NCI-H1092 (cell line): ENCODE measurements at regions not wholly inside any gene's neighbourhood (a gene's known extent, or its start where the extent isn't known, plus 50 kb on each side); places are given as distances from the start of the nearest gene placed in this dataset.

Experiments used
- DNase-seq: peaks from one replicate; lab custom pipeline; 2025; lab: John Stamatoyannopoulos, UW

DNA sequence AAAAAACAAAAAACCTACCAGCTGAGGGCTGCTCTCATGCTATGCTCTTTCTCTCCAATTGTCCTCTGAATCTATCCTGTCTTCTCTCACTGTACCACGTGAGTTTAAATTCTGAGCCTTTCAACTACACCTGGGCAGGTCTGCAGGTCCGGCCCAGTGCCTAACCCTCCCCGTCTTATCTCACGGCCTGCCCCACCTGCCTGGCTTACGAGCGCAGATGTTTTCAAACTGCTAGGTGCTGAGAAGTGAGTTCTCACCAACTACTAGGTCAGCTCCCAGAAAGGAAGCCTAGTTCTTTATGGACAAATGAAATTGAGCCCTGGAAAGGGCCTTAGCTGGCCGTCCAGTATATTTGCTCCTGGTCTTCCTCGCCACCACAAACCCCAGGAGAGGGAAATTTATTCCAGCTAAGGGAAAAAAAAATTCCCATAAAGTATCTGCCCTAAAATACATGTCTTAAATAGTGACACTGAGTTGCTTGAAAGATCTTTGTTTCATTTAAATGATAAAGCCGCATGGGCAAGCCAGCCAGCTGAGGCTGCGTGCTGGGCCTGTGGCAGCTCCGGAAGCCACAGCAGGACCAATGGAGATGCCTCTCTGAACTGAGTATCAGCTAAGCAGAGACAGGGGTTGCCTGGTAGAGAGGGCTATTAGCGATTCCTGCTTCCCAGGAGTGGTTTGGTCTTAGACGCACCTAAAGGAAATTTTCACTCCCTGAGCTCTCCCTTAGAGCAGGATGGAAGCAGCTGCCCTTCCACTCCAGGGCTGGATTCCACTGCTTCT is 92.5 kb upstream of the NCK2 start:
- no peak for DNase-seq

- DNase-seq, result no peak
Observed at GRCh38 chr2:105649534-105649933, 95.2 kb upstream of the NCK2 start.

- no peak for DNase-seq
Observed at GRCh38 chr2:105647731-105648130, 97.0 kb upstream of the NCK2 start.

GRCh38 chr2:105646774-105647076 is 98.0 kb upstream of the NCK2 start:
- no peak for DNase-seq

GRCh38 chr2:105645938-105646773 is 98.6 kb upstream of the NCK2 start:
- DNase-seq, result no peak

DNA sequence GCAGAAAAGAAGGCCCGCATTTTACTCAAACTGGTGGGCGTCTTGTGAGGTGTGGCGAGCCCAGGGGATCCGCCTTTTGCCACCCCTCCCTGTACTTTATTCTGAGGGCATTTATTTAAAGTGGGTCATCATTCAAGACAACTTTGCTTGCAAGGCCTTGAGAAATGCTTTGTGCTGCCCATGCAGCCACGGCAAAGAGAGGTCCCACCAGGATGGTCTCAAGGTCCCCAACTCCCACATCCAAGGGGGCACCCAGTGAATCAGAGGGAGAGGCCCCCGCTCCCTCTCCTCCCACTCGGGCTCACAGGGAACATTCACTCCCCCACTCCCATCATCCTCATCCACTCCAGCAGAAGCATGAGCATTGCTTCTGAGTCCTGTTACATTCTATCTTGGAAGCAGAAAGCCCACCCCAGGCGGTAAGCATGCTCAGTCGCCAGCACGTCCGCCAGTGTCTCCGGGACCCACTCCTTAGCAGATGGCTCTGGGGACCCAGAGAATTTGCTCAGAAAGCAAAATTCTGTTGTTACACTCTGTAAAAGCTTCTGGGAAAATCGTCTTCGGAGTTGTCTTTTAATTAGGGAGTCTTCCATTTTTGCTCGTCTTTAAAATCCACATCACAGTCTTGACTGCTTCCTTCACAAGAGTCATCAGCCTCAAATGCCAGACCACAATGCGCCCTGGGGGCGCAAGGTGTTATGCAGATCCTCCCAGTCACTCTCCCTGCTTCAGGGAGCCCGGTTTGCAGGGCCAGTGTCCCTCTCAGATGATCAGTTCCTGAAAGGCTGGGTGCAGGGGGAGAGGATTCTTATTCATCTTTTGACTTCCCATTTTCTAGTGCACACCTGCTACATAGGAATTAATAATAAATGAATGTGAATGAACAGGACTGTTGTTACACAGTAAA is 99.4 kb upstream of the NCK2 start:
- no peak for DNase-seq

DNA sequence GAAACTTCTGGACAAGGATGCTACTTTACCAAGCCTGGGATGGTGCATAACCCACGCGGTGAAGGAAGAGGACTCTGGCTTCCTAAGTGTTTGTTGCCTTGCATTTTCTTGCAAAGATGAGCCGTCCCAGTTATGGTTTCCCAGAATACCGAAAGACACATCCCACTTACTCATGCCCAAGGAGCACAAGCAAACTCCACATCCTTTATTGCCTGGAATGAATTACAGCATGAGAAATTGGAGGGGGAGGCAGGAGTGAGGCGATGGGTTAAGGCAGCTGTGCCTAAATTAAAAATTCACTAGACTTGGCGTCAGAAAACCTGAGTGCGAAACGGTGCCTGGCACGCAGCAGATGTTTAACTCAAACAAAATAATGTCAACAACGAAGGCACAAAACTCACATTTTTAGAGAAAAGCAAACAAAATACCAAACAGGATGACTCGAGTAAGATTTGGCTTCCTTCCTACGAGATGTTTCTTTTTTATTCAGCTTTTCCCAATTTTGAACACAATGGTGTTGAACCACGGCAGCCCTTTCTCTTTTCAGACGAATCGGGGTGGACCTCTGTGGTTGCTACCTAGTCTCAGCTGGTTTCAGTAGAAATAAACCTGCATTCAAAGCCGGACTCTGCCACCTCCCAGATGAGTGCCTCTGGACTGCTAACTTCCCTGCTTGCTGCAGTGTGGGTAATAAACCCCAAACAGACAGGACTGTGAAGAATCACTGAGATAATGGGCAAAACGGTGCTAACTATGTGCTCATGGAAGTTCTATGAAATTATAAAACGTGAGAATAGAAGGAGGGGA is 100.3 kb upstream of the NCK2 start:
- DNase-seq, result no peak

GRCh38 chr2:105643405-105644173 is 101.1 kb upstream of the NCK2 start:
- no peak for DNase-seq

- no peak for DNase-seq
Observed at GRCh38 chr2:105641389-105641811, 103.3 kb upstream of the NCK2 start.

DNA sequence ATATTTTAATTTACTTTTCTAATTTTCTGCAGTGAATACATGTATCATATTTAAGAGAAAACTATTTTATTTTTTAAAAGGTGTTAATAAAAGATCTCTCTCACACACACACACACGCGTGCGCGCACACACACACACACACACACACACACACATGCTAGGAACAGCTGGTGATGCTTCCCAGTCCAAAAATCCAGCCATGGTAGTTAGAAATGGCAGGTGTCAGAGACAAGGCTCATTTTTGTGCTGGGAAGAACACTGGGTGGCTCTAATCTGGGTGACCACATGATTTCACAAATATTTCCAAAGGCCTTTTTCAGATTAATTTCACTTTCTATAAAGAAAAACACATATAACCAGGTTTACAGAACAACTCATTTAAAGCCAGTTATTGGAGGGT is 104.5 kb upstream of the NCK2 start:
- no peak for DNase-seq

GRCh38 chr2:105636109-105636740 is 108.5 kb upstream of the NCK2 start:
- no peak for DNase-seq

DNA sequence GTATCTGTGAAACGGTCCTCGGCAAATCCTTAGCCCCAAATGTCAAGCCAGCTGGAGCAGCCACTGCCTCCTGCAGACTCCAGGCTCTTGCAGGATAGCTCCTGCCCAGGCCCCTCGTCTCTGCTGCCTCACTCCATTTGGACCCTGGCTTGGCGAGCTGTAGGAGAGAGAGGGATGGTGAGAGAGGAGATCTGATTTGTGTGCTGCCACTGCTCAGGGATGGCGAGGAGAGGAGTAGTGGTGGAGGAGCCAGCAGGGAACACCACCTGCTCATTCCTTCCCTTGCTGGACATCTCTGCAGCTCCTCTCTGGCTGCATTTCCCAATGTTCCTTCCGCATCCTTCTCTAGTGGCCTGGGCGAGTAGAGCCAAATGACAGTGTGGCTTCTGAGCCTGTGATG is 109.1 kb upstream of the NCK2 start:
- no peak for DNase-seq

DNA sequence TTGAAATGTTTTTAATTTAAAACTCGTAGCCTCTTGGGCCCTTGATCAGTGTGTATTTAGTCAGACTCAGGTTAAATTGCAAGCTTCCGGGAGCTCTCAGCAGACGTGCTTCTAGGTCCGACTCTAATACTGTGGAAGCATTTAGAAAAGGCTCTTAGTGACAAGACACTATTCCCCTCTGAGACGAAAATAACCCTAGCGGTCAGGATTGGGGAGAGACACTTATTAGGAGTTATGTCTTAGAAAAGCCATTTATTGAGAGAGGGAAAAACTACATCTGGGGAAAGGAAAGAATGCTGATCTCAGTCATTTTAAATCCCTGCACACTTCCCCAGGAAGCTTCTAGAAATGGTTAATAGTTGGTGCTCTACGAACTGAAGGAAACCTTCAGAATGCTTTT is 110.5 kb upstream of the NCK2 start:
- DNase-seq, result no peak

- DNase-seq, result no peak
Observed at GRCh38 chr2:105631922-105632321, 112.8 kb upstream of the NCK2 start.

DNA sequence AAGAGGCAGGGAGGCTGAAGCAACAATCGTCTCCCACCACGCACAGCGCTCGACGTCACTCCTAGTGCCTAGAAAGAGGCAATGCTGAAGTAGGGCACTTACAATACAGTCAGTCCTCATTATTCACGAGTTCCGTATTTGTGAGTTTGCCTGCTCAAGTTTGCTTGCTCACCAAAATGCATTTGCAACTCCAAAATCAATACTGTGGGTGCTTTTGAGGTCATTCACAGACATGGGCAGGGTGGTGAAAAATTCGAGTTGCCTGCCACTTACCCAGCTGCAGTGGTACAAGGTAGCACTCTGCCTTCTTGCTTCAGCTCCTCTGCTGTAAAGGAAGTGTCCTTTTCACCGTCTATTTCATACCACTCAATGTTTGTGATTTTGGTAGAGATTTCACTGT is 113.7 kb upstream of the NCK2 start:
- DNase-seq, result no peak

DNA sequence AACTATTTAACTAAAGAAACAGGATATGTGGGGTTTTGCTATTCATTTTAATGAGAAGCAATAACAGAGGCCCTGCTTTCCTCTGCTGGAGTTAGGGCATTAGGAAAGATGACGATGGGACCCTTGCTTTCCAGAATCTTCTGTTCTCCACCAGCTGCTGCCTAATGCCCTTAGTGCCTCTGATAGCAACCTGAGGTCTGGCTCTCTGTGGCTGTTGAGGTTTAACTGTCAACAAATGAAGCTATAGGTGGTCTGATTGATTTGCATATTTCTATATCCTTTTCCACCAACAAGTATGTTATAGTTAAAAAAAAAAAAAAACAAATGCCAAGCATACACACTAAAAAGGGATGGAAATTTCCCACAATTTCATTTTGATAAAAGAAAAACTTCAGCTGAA is 115.1 kb upstream of the NCK2 start:
- no peak for DNase-seq

GRCh38 chr2:105627534-105627933 is 117.2 kb upstream of the NCK2 start:
- DNase-seq, result no peak

GRCh38 chr2:105626966-105627340 is 117.8 kb upstream of the NCK2 start:
- no peak for DNase-seq

DNA sequence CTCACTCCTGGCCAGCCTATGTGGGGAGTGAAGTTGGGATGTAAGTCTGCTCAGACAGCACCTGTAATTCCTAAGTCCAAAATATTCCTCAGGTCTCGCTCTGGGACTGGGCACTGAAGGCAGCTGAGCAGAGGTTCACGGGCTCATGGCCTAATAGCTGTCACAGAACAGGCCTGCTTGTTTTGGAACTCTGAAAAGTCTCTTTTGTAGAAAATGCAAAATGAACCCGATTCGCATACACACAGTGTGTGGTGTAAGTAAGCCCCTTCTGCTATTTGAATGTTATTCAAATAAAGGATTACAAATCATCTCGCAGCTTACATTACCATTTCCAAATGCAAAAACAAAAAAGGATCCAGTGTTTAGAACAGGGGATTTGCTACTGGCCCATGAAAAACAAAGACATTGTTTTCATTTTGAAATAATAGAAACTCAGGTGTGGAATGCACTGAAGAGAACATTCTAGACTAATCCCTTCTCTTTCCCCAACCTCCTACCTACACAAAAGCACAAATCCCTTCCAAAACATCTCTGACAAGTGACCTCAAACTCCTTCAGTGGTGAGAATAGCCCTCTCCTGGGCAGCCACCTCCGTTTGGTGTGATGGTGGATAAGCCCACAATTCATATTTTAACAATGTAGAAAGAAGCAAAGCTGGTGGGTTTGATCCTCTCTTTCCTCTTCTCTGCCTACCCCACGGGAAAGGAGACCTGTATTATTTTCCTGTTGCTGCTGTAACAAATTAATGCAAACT is 118.3 kb upstream of the NCK2 start:
- DNase-seq, result no peak

GRCh38 chr2:105625632-105626031 is 119.1 kb upstream of the NCK2 start:
- DNase-seq, result no peak
